ENCODE measurements at regions not wholly inside any gene's neighbourhood (a gene's known extent, or its start where the extent isn't known, plus 50 kb on each side); places are given as distances from the start of the nearest gene placed in this dataset.
"Not testable (repeated sequence)": the region's sequence is repeated elsewhere in the genome, so short reads cannot be mapped to it uniquely, and the experiment has no call there.

DNA sequence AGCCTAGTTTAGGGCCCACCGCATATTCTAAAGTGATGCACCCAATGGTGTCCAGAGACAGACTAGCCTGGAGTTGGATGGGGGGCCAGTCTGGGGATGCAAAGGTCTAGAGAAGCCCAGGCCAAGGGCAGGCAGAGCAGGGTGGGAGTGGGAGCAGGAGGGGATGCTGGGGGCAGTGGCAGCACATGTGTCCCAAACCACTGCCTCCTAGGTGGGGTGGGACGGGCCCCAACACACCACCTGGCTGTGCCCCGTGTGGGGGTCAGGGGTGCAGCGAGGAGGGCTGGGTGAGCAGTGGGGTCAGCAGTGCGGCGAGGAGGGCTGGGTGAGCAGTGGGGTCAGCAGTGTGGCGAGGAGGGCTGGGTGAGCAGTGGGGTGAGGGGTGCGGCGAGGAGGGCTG lies 92.7 kb downstream of the METRNL start:
- TF ChIP-seq, protein P1, sequence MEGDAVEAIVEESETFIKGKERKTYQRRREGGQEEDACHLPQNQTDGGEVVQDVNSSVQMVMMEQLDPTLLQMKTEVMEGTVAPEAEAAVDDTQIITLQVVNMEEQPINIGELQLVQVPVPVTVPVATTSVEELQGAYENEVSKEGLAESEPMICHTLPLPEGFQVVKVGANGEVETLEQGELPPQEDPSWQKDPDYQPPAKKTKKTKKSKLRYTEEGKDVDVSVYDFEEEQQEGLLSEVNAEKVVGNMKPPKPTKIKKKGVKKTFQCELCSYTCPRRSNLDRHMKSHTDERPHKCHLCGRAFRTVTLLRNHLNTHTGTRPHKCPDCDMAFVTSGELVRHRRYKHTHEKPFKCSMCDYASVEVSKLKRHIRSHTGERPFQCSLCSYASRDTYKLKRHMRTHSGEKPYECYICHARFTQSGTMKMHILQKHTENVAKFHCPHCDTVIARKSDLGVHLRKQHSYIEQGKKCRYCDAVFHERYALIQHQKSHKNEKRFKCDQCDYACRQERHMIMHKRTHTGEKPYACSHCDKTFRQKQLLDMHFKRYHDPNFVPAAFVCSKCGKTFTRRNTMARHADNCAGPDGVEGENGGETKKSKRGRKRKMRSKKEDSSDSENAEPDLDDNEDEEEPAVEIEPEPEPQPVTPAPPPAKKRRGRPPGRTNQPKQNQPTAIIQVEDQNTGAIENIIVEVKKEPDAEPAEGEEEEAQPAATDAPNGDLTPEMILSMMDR (IDR thresholded peaks at IDR 0.05; ENCODE audit: extremely low read depth in 1 of 2, insufficient read depth in 1 of 2, low read depth in 1 of 2, low read length in 2 of 2), result not testable (repeated sequence)
- TF ChIP-seq POLR2A (IDR thresholded peaks at IDR 0.05; ENCODE audit: low read depth, low read length); POLR2AphosphoS5 (IDR thresholded peaks at IDR 0.05; ENCODE audit: insufficient read depth, low read depth, low read length); JUN (IDR thresholded peaks at IDR 0.05; ENCODE audit: borderline replicate concordance, insufficient read depth, insufficient read length, low read depth); EZH2 (IDR thresholded peaks at IDR 0.05; ENCODE audit: borderline replicate concordance, low read depth, low read length, severe bottlenecking); MYC (IDR thresholded peaks at IDR 0.05; ENCODE audit: low read depth, low read length): not testable (repeated sequence)
